Left lobe of liver (tissue), 2 donors: ENCODE measurements at regions not wholly inside any gene's neighbourhood (a gene's known extent, or its start where the extent isn't known, plus 50 kb on each side); places are given as distances from the start of the nearest gene placed in this dataset.
A peak's percentile ranks its signal among the peaks of the same experiment; 100 is the strongest.

ENCODE experiments used
- ATAC-seq: fragments of 200-7000 bp; cut with Tn5 transposase; one replicate; pipeline ENCODE4 v1.9.1; 2020; ENCODE audit warnings: mild to moderate bottlenecking, moderate library complexity
- DNase-seq: peaks from one replicate; pipeline ENCODE4 v3.0.0-alpha.2; 2020; ENCODE audit warnings: low spot score
- donor health status: DM: no; HTN: no; CAD: no; lungs with moderate emphysema.
- donor health status: DM: no; HTN: yes; CAD: no.

- DNase-seq = no peak
Observed at GRCh38 chr1:79353224-79353623, 346.7 kb upstream of the ADGRL4 start.

GRCh38 chr1:79326875-79327274 is 320.3 kb upstream of the ADGRL4 start:
- no peak for DNase-seq
- ATAC-seq = no peak

More at GRCh38 chr1:79353224-79353623, 346.7 kb upstream of the ADGRL4 start:
- peak; percentile 76 for ATAC-seq

- ATAC-seq = no peak
- DNase-seq = no peak
Observed at GRCh38 chr1:79325705-79326104, 319.2 kb upstream of the ADGRL4 start.

GRCh38 chr1:79325126-79325525 is 318.6 kb upstream of the ADGRL4 start:
- ATAC-seq = no peak
- DNase-seq = no peak

GRCh38 chr1:79323239-79324025 is 316.9 kb upstream of the ADGRL4 start:
- DNase-seq (no peak), ATAC-seq (no peak)

GRCh38 chr1:79322511-79323027 is 316.0 kb upstream of the ADGRL4 start:
- no peak for ATAC-seq
- DNase-seq = no peak

GRCh38 chr1:79312438-79312837 is 305.9 kb upstream of the ADGRL4 start:
- DNase-seq = no peak
- ATAC-seq = no peak

GRCh38 chr1:79310609-79311008 is 304.1 kb upstream of the ADGRL4 start:
- ATAC-seq (no peak), DNase-seq (no peak)

GRCh38 chr1:79304131-79304530 is 297.6 kb upstream of the ADGRL4 start:
- no peak for ATAC-seq
- no peak for DNase-seq

GRCh38 chr1:79303040-79303439 is 296.5 kb upstream of the ADGRL4 start:
- DNase-seq (no peak), ATAC-seq (no peak)

- DNase-seq (no peak), ATAC-seq (no peak)
Observed at GRCh38 chr1:79302380-79302930, 295.9 kb upstream of the ADGRL4 start.

- no peak for ATAC-seq
- DNase-seq = no peak
Observed at GRCh38 chr1:79295967-79296366, 289.4 kb upstream of the ADGRL4 start.

- DNase-seq (no peak), ATAC-seq (no peak)
Observed at GRCh38 chr1:79293611-79294010, 287.1 kb upstream of the ADGRL4 start.

GRCh38 chr1:79290927-79291474 is 284.5 kb upstream of the ADGRL4 start:
- ATAC-seq (no peak), DNase-seq (no peak)

GRCh38 chr1:79287982-79288381 is 281.5 kb upstream of the ADGRL4 start:
- DNase-seq (no peak), ATAC-seq (no peak)

- ATAC-seq (no peak), DNase-seq (no peak)
Observed at GRCh38 chr1:79285667-79286066, 279.1 kb upstream of the ADGRL4 start.

GRCh38 chr1:79283451-79283850 is 276.9 kb upstream of the ADGRL4 start:
- DNase-seq (no peak), ATAC-seq (no peak)

GRCh38 chr1:79281442-79281841 is 274.9 kb upstream of the ADGRL4 start:
- no peak for ATAC-seq

GRCh38 chr1:79271759-79272158 is 265.2 kb upstream of the ADGRL4 start:
- DNase-seq = no peak
- ATAC-seq = no peak

More at GRCh38 chr1:79281442-79281841, 274.9 kb upstream of the ADGRL4 start:
- no peak for DNase-seq

GRCh38 chr1:79264975-79265818 is 258.7 kb upstream of the ADGRL4 start:
- DNase-seq = no peak
- no peak for ATAC-seq

- DNase-seq (no peak), ATAC-seq (no peak)
Observed at GRCh38 chr1:79264285-79264684, 257.8 kb upstream of the ADGRL4 start.
